Loucy (cell line): ENCODE measurements at regions not wholly inside any gene's neighbourhood (a gene's known extent, or its start where the extent isn't known, plus 50 kb on each side); places are given as distances from the start of the nearest gene placed in this dataset.

Source experiments
- EZH2phosphoT487 ChIP-seq: fragments of 200-600 bp; IDR thresholded peaks from 2 replicates; pipeline ENCODE4 v1.6.1; 2018; ENCODE audit warnings: antibody characterized with exemption, mild to moderate bottlenecking, moderate library complexity, borderline replicate concordance
- TF ChIP-seq, protein P1 (sequence below): fragments of 200-600 bp; sonication (generic); conservative IDR thresholded peaks from 2 replicates; pipeline ENCODE4 v1.5.1; 2014; ENCODE audit warnings: mild to moderate bottlenecking, antibody characterized with exemption, low read length

DNA sequence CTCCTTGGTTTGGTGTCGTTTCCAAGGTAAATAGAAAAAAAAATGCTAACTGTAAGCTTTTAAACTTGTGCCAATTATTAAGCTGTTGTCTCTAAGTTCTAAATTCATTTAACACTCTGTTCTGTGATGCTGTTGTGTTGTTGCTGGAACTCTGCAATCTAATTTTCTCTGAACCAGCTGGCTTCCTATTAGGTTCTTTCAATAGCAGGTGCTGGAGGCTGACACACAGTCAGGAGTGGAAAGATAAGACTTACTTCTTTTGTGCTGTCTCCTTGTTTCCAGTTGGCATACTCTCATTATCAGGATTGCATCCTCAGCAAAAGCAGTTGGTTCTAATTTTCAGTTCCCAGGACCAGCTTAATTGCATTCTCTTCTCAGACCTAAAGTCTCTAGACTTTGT lies 1252.6 kb upstream of the NUDT12 start:
- TF ChIP-seq, protein P1, sequence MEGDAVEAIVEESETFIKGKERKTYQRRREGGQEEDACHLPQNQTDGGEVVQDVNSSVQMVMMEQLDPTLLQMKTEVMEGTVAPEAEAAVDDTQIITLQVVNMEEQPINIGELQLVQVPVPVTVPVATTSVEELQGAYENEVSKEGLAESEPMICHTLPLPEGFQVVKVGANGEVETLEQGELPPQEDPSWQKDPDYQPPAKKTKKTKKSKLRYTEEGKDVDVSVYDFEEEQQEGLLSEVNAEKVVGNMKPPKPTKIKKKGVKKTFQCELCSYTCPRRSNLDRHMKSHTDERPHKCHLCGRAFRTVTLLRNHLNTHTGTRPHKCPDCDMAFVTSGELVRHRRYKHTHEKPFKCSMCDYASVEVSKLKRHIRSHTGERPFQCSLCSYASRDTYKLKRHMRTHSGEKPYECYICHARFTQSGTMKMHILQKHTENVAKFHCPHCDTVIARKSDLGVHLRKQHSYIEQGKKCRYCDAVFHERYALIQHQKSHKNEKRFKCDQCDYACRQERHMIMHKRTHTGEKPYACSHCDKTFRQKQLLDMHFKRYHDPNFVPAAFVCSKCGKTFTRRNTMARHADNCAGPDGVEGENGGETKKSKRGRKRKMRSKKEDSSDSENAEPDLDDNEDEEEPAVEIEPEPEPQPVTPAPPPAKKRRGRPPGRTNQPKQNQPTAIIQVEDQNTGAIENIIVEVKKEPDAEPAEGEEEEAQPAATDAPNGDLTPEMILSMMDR, result no peak
- TF ChIP-seq EZH2phosphoT487, result no peak
